Ascending aorta (tissue), 2 donors: ENCODE measurements at regions not wholly inside any gene's neighbourhood (a gene's known extent, or its start where the extent isn't known, plus 50 kb on each side); places are given as distances from the start of the nearest gene placed in this dataset.
"Not testable (repeated sequence)": the region's sequence is repeated elsewhere in the genome, so short reads cannot be mapped to it uniquely, and the experiment has no call there.

Source experiments
- DNase-seq, 2 donors: peaks; one replicate each; pipeline ENCODE4 v3.0.0-alpha.2; 2019; ENCODE audit warnings: low spot score in 2 of 2
- H3K27ac ChIP-seq, 2 donors: fragments of 200-600 bp; sonication (generic); one replicate each; pipeline ENCODE4 v1.5.1; 2016 to 2017; ENCODE audit warnings: mild to moderate bottlenecking in 1 of 2
- H3K27me3 ChIP-seq: fragments of 200-600 bp; sonication (generic); one replicate; pipeline ENCODE4 v1.5.1; 2017
- H3K36me3 ChIP-seq, 2 donors: fragments of 200-600 bp; sonication (generic); one replicate each; pipeline ENCODE4 v1.5.1; 2016
- H3K4me1 ChIP-seq, 2 donors: fragments of 200-600 bp; sonication (generic); one replicate each; pipeline ENCODE4 v1.5.1; 2016 to 2017; ENCODE audit warnings: mild to moderate bottlenecking in 1 of 2
- H3K4me3 ChIP-seq, 2 donors: fragments of 200-600 bp; sonication (generic); one replicate each; pipeline ENCODE4 v1.5.1; 2016 to 2017; ENCODE audit warnings: mild to moderate bottlenecking in 1 of 2
- H3K9me3 ChIP-seq, 2 donors: fragments of 200-600 bp; sonication (generic); one replicate each; pipeline ENCODE4 v1.5.1; 2016
- intact Hi-C: fragments of 100-400 bp; cut with DNase I; formaldehyde crosslinking; loops from one replicate; pipeline ENCODE4 v1.15.1; 2023
- TF ChIP-seq, protein P1 (sequence below), 3 experiments: fragments of 200-600 bp in 2 of 3; fragments of 450-650 bp in 1 of 3; sonication (generic) in 2 of 3; IDR thresholded peaks; one replicate each; pipeline ENCODE4 v1.5.1; 2016 to 2019; ENCODE audit warnings: antibody characterized with exemption in 3 of 3, mild to moderate bottlenecking in 1 of 3, moderate library complexity in 1 of 3

DNA sequence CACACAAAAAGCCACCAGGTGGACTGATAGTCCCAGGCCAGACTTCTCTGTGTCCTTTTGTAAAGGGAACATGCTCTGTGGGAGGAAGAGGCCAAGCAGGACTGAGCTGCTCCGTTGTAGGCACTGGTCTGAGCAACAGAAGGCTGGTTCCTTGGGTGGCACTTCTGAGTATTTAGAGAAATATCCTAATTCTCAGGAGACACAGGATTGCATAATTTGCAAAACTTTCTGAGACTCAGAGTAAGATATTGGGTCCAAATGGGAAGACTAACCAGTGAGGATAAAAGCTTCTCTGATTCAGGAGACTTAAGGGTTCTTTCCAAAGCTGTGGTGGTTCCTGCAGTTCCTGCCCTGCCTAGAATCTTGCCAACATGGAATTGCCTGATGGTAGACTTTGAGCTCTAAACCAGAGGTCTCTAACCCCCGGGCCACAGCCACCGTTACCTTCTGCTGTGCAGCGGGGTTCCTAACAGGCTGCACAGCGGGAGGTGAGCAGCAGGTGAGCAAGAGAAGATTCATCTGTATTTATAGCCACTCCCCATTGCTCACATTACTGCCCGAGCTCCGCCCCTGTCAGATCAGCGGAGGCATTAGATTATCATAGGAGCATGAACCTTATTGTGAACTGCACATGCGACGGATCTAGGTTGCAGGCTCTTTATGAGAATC lies 107.0 kb downstream of the OLIG3 start:
- TF ChIP-seq, protein P1, sequence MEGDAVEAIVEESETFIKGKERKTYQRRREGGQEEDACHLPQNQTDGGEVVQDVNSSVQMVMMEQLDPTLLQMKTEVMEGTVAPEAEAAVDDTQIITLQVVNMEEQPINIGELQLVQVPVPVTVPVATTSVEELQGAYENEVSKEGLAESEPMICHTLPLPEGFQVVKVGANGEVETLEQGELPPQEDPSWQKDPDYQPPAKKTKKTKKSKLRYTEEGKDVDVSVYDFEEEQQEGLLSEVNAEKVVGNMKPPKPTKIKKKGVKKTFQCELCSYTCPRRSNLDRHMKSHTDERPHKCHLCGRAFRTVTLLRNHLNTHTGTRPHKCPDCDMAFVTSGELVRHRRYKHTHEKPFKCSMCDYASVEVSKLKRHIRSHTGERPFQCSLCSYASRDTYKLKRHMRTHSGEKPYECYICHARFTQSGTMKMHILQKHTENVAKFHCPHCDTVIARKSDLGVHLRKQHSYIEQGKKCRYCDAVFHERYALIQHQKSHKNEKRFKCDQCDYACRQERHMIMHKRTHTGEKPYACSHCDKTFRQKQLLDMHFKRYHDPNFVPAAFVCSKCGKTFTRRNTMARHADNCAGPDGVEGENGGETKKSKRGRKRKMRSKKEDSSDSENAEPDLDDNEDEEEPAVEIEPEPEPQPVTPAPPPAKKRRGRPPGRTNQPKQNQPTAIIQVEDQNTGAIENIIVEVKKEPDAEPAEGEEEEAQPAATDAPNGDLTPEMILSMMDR (IDR thresholded peaks at IDR 0.05): no peak
- no peak overlapping the region for H3K4me3 ChIP-seq
- no peaks in the 10 kb centered on the region for H3K9me3 ChIP-seq
- no peak for DNase-seq
- H3K4me1 ChIP-seq: no peaks in the 10 kb centered on the region
- no peaks in the 10 kb centered on the region for H3K27me3 ChIP-seq
- no peaks in the 10 kb centered on the region for H3K36me3 ChIP-seq
- intact Hi-C loops: no loop called here
- H3K27ac ChIP-seq: no peak overlapping the region

DNA sequence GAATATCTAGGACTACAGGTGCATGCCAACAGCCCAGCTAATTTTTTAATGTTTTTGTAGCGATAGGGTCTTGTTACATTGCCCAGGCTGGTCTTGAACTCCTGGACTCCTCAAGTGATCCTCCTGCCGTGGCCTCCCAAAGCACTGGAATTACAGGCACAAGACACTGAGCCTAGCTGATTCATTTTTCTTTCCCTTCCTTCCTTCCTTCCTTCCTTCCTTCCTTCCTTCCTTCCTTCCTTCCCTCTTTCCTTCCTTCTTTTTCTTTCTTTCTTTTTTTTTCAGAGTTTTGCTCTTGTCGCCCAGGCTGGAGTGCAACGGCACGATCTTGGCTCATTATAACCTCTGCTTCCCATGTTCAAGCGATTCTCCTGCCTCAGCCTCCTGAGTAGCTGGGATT lies 110.9 kb downstream of the OLIG3 start:
- DNase-seq, intact Hi-C loops: not testable (repeated sequence)

DNA sequence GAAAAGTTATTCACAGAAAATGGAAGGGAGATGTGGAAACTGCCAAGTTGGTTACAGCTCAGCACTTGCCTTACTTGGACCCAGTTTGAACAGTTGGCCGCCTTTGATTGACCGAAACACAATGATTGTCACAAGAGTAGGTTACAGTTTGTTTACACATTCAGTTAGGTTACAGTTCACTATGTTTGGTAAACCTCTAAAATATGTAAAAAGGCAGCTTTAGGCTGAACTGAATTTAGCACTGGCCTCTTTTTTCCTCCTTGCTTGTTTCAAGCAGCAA lies 116.2 kb downstream of the OLIG3 start:
- intact Hi-C loops: no loop called here

More for the DNA sequence above, 110.9 kb downstream of the OLIG3 start:
- not testable (repeated sequence) for H3K4me3 ChIP-seq, H3K9me3 ChIP-seq, H3K36me3 ChIP-seq, H3K27me3 ChIP-seq, H3K27ac ChIP-seq, H3K4me1 ChIP-seq

DNA sequence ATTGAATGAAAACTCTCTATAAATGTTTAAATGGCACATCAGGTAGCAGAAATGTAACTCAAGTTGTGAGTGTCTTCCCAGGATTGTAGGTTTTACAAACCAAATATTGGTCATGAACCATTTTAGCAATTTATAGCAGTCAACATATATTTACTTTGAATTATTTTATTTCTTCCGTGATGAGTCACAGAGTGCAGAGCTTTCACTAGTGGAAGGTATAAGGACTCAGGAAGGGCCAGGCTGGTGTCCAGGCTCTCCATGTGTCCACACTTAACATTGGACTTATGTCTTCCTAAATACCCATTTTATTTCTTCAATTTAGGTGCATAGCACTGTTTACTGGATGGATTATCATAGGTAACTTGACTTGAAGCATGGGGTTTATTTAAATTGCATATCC lies 120.9 kb downstream of the OLIG3 start:
- H3K27ac ChIP-seq: no peak overlapping the region
- H3K27me3 ChIP-seq: no peaks in the 10 kb centered on the region
- H3K36me3 ChIP-seq: no peaks in the 10 kb centered on the region
- intact Hi-C loops: no loop called here
- no peak for DNase-seq
- TF ChIP-seq, protein P1 (IDR thresholded peaks at IDR 0.05): no peak
- no peaks in the 10 kb centered on the region for H3K4me1 ChIP-seq
- H3K9me3 ChIP-seq: no peaks in the 10 kb centered on the region
- no peak overlapping the region for H3K4me3 ChIP-seq

More for the DNA sequence above, 116.2 kb downstream of the OLIG3 start:
- DNase-seq: no peak
- Histone ChIP-seq H3K27me3 (no peaks in the 10 kb centered on the region), H3K4me3 (no peak overlapping the region), H3K4me1 (no peaks in the 10 kb centered on the region), H3K27ac (no peak overlapping the region), H3K9me3 (peaks cover 0 to 7% of the 10 kb centered on the region in 2 donors), H3K36me3 (no peaks in the 10 kb centered on the region)
- TF ChIP-seq, protein P1 (IDR thresholded peaks at IDR 0.05): no peak

DNA sequence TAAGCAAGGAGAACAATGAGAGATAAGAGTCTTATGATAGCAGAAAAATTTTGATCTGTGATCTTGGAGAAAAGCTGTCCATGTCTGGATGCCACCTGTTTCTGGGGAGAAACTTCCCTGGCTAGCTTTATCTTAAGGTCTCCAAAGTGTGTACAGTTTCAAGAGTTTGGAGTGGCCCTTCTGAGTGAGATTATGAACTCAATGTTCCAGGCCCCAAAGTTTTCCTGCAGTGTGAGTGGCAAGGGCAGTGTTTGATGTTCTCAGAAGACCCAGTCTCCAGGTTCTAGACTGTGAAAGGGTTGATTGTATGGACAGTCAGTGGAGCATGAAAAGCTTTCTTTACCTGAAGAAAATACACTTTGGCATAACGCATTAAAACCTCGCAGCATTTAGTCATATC lies 121.7 kb downstream of the OLIG3 start:
- Histone ChIP-seq H3K27ac (no peak overlapping the region), H3K27me3 (no peaks in the 10 kb centered on the region), H3K4me1 (no peaks in the 10 kb centered on the region), H3K9me3 (no peaks in the 10 kb centered on the region), H3K36me3 (no peaks in the 10 kb centered on the region), H3K4me3 (no peak overlapping the region)
- no peak for DNase-seq
- intact Hi-C loops: no loop called here
- TF ChIP-seq, protein P1 (IDR thresholded peaks at IDR 0.05): no peak

DNA sequence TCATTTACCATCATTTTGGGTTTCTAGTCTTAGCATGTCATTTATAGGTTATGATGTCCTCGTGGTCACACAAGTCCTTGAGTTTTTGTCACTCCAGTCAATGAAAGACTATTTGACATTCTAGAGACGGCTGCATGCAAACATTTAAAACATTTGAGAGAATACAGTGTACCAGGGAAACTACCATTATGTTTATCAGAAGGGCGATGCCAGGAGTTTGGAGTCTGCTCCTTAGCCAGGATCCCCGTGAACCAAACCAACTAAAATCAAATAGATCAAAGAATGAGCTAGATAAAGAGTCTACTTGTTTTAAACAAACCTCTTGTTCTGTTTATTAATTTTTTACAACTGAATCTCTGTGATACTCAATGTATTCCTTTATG lies 122.6 kb downstream of the OLIG3 start:
- H3K4me1 ChIP-seq: no peaks in the 10 kb centered on the region
- no peaks in the 10 kb centered on the region for H3K36me3 ChIP-seq
- no peak overlapping the region for H3K4me3 ChIP-seq
- H3K27ac ChIP-seq: no peak overlapping the region
- no peak for DNase-seq
- H3K27me3 ChIP-seq: no peaks in the 10 kb centered on the region
- TF ChIP-seq, protein P1 (IDR thresholded peaks at IDR 0.05): no peak
- intact Hi-C loops: no loop called here
- H3K9me3 ChIP-seq: no peaks in the 10 kb centered on the region
